Fibroblast of lung (primary cell): ENCODE measurements at regions not wholly inside any gene's neighbourhood (a gene's known extent, or its start where the extent isn't known, plus 50 kb on each side); places are given as distances from the start of the nearest gene placed in this dataset.
"Not testable (repeated sequence)": the region's sequence is repeated elsewhere in the genome, so short reads cannot be mapped to it uniquely, and the experiment has no call there.

Experiments used
- DNase-seq, 2 donors: peaks; one replicate each; pipeline versions ENCODE4 v3.0.0 to v3.0.0-alpha.2; 2010; ENCODE audit warnings: low read depth in 2 of 2
- H2AFZ ChIP-seq: 2 replicates; pipeline ENCODE4 v1.5.1; 2012; ENCODE audit warnings: low read length, control low read depth, inconsistent platforms
- H3K27ac ChIP-seq: 2 replicates; pipeline ENCODE4 v1.5.1; 2011; ENCODE audit warnings: low read length, control low read depth; ENCODE audit not compliant: insufficient read depth
- H3K27me3 ChIP-seq: 2 replicates; pipeline ENCODE4 v1.5.1; 2011; ENCODE audit warnings: mild to moderate bottlenecking, low read length; ENCODE audit not compliant: control insufficient read depth, insufficient read depth
- H3K36me3 ChIP-seq: 2 replicates; pipeline ENCODE4 v1.5.1; 2011; ENCODE audit warnings: low read length; ENCODE audit not compliant: control insufficient read depth, insufficient read depth
- H3K4me1 ChIP-seq: 2 replicates; pipeline ENCODE4 v1.5.1; 2011; ENCODE audit warnings: low read length; ENCODE audit not compliant: control insufficient read depth, insufficient read depth; ENCODE audit errors: extremely low read depth
- H3K4me2 ChIP-seq: 2 replicates; pipeline ENCODE4 v1.5.1; 2011; ENCODE audit warnings: low read length, control low read depth; ENCODE audit not compliant: insufficient read depth; ENCODE audit errors: extremely low read depth
- H3K4me3 ChIP-seq, 4 experiments: fragments of 200-600 bp in 1 of 4; sonication (generic) in 1 of 4; replicated peaks in 1 of 4; 2 replicates each; pipeline ENCODE4 v1.5.1; 2011 to 2016; ENCODE audit warnings: low read length in 4 of 4, low read depth in 3 of 4, mild to moderate bottlenecking in 3 of 4, control low read depth in 2 of 4, inconsistent platforms in 1 of 4, mixed read lengths in 1 of 4; ENCODE audit not compliant: insufficient read depth in 1 of 4; ENCODE audit errors: control extremely low read depth in 1 of 4
- H3K79me2 ChIP-seq: 2 replicates; pipeline ENCODE4 v1.5.1; 2012; ENCODE audit warnings: mild to moderate bottlenecking, low read length, inconsistent platforms; ENCODE audit not compliant: control insufficient read depth, insufficient read depth
- H3K9ac ChIP-seq: 2 replicates; pipeline ENCODE4 v1.5.1; 2011; ENCODE audit warnings: mild to moderate bottlenecking, low read length, control low read depth; ENCODE audit not compliant: insufficient read depth
- H3K9me3 ChIP-seq: 2 replicates; pipeline ENCODE4 v1.5.1; 2012; ENCODE audit warnings: low read depth, low read length; ENCODE audit not compliant: control insufficient read depth, insufficient read depth
- H4K20me1 ChIP-seq: 2 replicates; pipeline ENCODE4 v1.5.1; 2011; ENCODE audit warnings: low read length; ENCODE audit not compliant: control insufficient read depth, insufficient read depth; ENCODE audit errors: extremely low read depth
- CTCF ChIP-seq, 2 donors: IDR thresholded peaks in 1 of 2; conservative IDR thresholded peaks in 1 of 2; 1 replicate in 1 of 2; 2 replicates in 1 of 2; pipeline ENCODE4 v1.5.1; 2011 to 2012; ENCODE audit warnings: low read length in 2 of 2, control low read depth in 1 of 2, inconsistent platforms in 1 of 2, low read depth in 1 of 2, mild to moderate bottlenecking in 1 of 2
- EZH2 ChIP-seq: IDR thresholded peaks from 2 replicates; pipeline ENCODE4 v1.5.1; 2012; ENCODE audit warnings: low read length, control low read depth, mild to moderate bottlenecking; ENCODE audit errors: missing control alignments

- Histone ChIP-seq H3K9me3 (no peaks in the 10 kb centered on the region), H3K27me3 (no peaks in the 10 kb centered on the region), H3K36me3 (no peaks in the 10 kb centered on the region), H3K4me1 (no peaks in the 10 kb centered on the region), H2AFZ (no peak overlapping the region), H3K9ac (no peak overlapping the region), H3K4me2 (no peak overlapping the region), H3K4me3 (no peak overlapping the region), H4K20me1 (no peaks in the 10 kb centered on the region), H3K79me2 (no peaks in the 10 kb centered on the region), H3K27ac (no peak overlapping the region)
- TF ChIP-seq EZH2 = no peak
- TF ChIP-seq CTCF (conservative IDR thresholded peaks at IDR 0.05 in 1 of 2, IDR thresholded peaks at IDR 0.05 in 1 of 2; ENCODE audit: low read depth in 1 of 2, low read length in 2 of 2) = no peak
- DNase-seq = no peak
Measured at GRCh38 chrX:4627414-4627813, 914.0 kb upstream of the PRKX start.

GRCh38 chrX:4622486-4623167, 909.2 kb upstream of the PRKX start:
- no peaks in the 10 kb centered on the region for H4K20me1 ChIP-seq
- H3K4me2 ChIP-seq = no peak overlapping the region
- H3K9ac ChIP-seq = no peak overlapping the region

GRCh38 chrX:4613651-4614050, 900.2 kb upstream of the PRKX start:
- not testable (repeated sequence) for H3K27me3 ChIP-seq, H3K79me2 ChIP-seq, H4K20me1 ChIP-seq, H3K27ac ChIP-seq, H3K9ac ChIP-seq, H2AFZ ChIP-seq, H3K4me1 ChIP-seq, H3K9me3 ChIP-seq, DNase-seq, H3K4me2 ChIP-seq, H3K4me3 ChIP-seq, H3K36me3 ChIP-seq

More at GRCh38 chrX:4622486-4623167, 909.2 kb upstream of the PRKX start:
- Histone ChIP-seq H3K79me2 (no peaks in the 10 kb centered on the region), H3K36me3 (no peaks in the 10 kb centered on the region), H3K9me3 (no peaks in the 10 kb centered on the region), H3K4me1 (no peaks in the 10 kb centered on the region), H3K27me3 (no peaks in the 10 kb centered on the region), H3K4me3 (no peak overlapping the region), H3K27ac (no peak overlapping the region), H2AFZ (no peak overlapping the region)
- no peak for DNase-seq
- TF ChIP-seq CTCF (conservative IDR thresholded peaks at IDR 0.05 in 1 of 2, IDR thresholded peaks at IDR 0.05 in 1 of 2; ENCODE audit: low read depth in 1 of 2, low read length in 2 of 2) = no peak
- no peak for TF ChIP-seq EZH2
